Immature natural killer cell (primary cell): ENCODE measurements at regions not wholly inside any gene's neighbourhood (a gene's known extent, or its start where the extent isn't known, plus 50 kb on each side); places are given as distances from the start of the nearest gene placed in this dataset.
"Not testable (repeated sequence)": the region's sequence is repeated elsewhere in the genome, so short reads cannot be mapped to it uniquely, and the experiment has no call there.

ENCODE experiments used
- DNase-seq, 3 donors: peaks; one replicate each; pipeline ENCODE4 v3.0.0; 2022; ENCODE audit warnings: mixed read lengths in 1 of 3
- H3K27ac Mint-ChIP-seq, 6 donors: one replicate each; pipeline ENCODE4 v1.8.0; 2020; ENCODE audit warnings: mixed read lengths in 6 of 6, mild to moderate bottlenecking in 5 of 6, inconsistent platforms in 4 of 6, moderate library complexity in 3 of 6
- H3K27me3 Mint-ChIP-seq, 3 donors: one replicate each; pipeline ENCODE4 v1.8.0; 2020 to 2021; ENCODE audit warnings: low read depth in 3 of 3, mild to moderate bottlenecking in 3 of 3, mixed read lengths in 3 of 3, moderate library complexity in 3 of 3, inconsistent platforms in 1 of 3
- H3K36me3 Mint-ChIP-seq, 3 donors: one replicate each; pipeline ENCODE4 v1.8.0; 2020; ENCODE audit warnings: mixed read lengths in 3 of 3, inconsistent platforms in 2 of 3, mild to moderate bottlenecking in 2 of 3
- H3K4me1 Mint-ChIP-seq, 2 donors: one replicate each; pipeline ENCODE4 v1.8.0; 2020; ENCODE audit warnings: inconsistent platforms in 2 of 2, mild to moderate bottlenecking in 2 of 2, mixed read lengths in 2 of 2, moderate library complexity in 1 of 2
- H3K4me3 Mint-ChIP-seq, 5 donors: one replicate each; pipeline ENCODE4 v1.8.0; 2020; ENCODE audit warnings: mild to moderate bottlenecking in 5 of 5, mixed read lengths in 5 of 5, inconsistent platforms in 3 of 5, moderate library complexity in 3 of 5
- H3K9me3 Mint-ChIP-seq, 6 donors: one replicate each; pipeline ENCODE4 v1.8.0; 2020; ENCODE audit warnings: mild to moderate bottlenecking in 6 of 6, mixed read lengths in 6 of 6, inconsistent platforms in 4 of 6, moderate library complexity in 3 of 6

- no peak for DNase-seq
- no peak overlapping the region for H3K4me3 Mint-ChIP-seq
- H3K27ac Mint-ChIP-seq: no peak overlapping the region
- peaks cover 0 to 1% (median 0%) of the 10 kb centered on the region in 6 donors for H3K9me3 Mint-ChIP-seq
- H3K36me3 Mint-ChIP-seq: no peaks in the 10 kb centered on the region
- H3K27me3 Mint-ChIP-seq: peaks cover 1 to 6% (median 5%) of the 10 kb centered on the region in 3 donors
- no peaks in the 10 kb centered on the region for H3K4me1 Mint-ChIP-seq
These were observed 898.3 kb downstream of the BRD1 start for GRCh38 chr22:48929276-48929790.

DNA sequence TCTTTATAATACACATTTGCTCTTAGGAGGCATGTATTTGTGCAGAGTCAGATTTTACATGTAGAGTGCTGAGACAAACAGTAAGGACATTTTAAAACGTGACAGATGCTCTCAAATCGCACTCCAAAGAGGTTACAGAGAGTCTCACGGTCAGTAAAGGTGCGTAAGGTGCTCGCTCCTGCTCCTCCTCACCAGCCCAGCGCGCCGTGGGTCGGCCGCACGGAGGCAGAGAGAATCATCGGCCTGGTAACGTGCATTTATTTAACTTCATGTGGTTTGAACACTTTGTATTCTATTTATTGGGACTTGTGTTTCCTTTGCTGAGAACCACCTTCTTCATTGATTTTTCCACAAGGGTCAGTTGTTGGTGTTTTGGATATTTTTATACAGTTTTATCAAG lies 900.1 kb downstream of the BRD1 start:
- Mint-ChIP-seq H3K4me1 (no peaks in the 10 kb centered on the region), H3K27ac (no peak overlapping the region), H3K4me3 (no peak overlapping the region), H3K27me3 (peaks cover 1 to 6% (median 5%) of the 10 kb centered on the region in 3 donors), H3K36me3 (no peaks in the 10 kb centered on the region), H3K9me3 (no peaks in the 10 kb centered on the region)
- DNase-seq: no peak

DNA sequence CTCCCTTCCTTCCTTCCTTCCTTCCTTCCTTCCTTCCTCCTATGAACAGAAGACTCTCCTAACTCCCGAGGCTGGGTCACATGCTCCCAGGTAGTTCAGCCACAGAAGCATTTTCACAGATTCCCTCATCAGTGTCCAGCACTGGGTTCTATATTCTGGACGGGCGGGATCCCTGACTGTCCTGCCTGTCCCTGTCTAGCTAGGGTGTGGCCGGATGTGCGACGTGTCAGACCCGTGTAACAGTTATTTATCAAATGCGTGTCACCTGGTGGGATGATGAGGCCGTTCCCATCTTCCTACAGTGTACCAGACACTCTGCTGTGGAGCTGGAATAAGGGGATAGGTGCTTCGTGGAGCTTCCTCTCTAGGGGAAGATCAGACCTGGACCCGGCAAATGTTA lies 901.0 kb downstream of the BRD1 start:
- Mint-ChIP-seq H3K4me1 (no peaks in the 10 kb centered on the region), H3K9me3 (no peaks in the 10 kb centered on the region), H3K27me3 (peaks cover 1 to 8% (median 5%) of the 10 kb centered on the region in 3 donors), H3K36me3 (no peaks in the 10 kb centered on the region), H3K27ac (no peak overlapping the region), H3K4me3 (no peak overlapping the region)
- no peak for DNase-seq

GRCh38 chr22:48926136-48926535 lies 901.5 kb downstream of the BRD1 start:
- peaks cover 1 to 10% (median 5%) of the 10 kb centered on the region in 3 donors for H3K27me3 Mint-ChIP-seq
- no peak overlapping the region for H3K27ac Mint-ChIP-seq
- no peak overlapping the region for H3K4me3 Mint-ChIP-seq
- H3K4me1 Mint-ChIP-seq: no peaks in the 10 kb centered on the region
- no peak for DNase-seq
- no peaks in the 10 kb centered on the region for H3K36me3 Mint-ChIP-seq
- H3K9me3 Mint-ChIP-seq: no peaks in the 10 kb centered on the region

DNA sequence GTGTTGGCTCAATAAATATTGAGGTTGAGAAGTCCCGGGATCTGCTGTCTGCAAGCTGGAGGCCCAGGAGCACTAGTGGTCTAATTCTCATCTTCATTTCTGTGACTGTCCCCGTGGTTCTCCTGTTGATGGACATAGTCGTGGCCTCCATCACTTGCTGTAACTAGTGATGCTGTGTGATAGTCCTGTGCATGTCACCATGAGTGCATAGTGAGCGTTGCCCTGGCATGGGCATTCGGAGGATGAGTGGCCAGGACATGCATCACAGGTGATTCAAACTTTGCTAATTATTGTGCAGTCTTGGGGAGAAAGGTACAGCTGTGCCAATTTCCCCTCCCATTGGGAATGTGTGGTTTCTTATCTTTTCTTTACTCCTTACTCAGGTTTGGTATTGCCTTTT lies 902.2 kb downstream of the BRD1 start:
- H3K4me1 Mint-ChIP-seq: no peaks in the 10 kb centered on the region
- H3K36me3 Mint-ChIP-seq: no peaks in the 10 kb centered on the region
- no peak overlapping the region for H3K27ac Mint-ChIP-seq
- no peak overlapping the region for H3K4me3 Mint-ChIP-seq
- H3K27me3 Mint-ChIP-seq: peaks cover 1 to 10% (median 5%) of the 10 kb centered on the region in 3 donors
- H3K9me3 Mint-ChIP-seq: no peaks in the 10 kb centered on the region
- no peak for DNase-seq

DNA sequence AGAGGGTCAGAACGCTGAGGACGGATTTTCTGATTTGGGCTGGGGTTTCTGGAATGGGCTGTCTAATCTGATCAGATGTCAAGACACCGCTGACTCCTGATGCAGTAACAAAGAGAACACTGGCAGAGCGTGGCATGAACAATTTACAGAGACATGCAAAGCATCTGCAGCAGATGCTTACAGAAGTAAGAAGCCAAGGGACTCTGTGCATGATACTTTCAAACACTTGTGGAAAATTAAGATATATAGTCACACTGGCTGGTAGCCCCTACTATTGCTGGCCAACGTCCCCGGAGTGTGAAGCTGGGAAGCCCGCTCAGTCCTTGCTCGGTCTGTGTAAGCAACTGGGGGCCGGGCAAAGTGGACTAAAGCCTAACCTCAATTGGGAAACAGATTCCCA lies 903.7 kb downstream of the BRD1 start:
- Mint-ChIP-seq H3K36me3 (no peaks in the 10 kb centered on the region), H3K27ac (no peak overlapping the region), H3K9me3 (no peaks in the 10 kb centered on the region), H3K4me3 (no peak overlapping the region), H3K4me1 (no peaks in the 10 kb centered on the region), H3K27me3 (peaks cover 0 to 6% (median 5%) of the 10 kb centered on the region in 3 donors)
- no peak for DNase-seq

- Mint-ChIP-seq H3K4me1 (no peaks in the 10 kb centered on the region), H3K36me3 (no peaks in the 10 kb centered on the region), H3K27ac (no peak overlapping the region), H3K27me3 (peaks cover 0 to 9% (median 5%) of the 10 kb centered on the region in 3 donors), H3K4me3 (no peak overlapping the region), H3K9me3 (no peaks in the 10 kb centered on the region)
- no peak for DNase-seq
These were observed 904.4 kb downstream of the BRD1 start for GRCh38 chr22:48923165-48923865.

DNA sequence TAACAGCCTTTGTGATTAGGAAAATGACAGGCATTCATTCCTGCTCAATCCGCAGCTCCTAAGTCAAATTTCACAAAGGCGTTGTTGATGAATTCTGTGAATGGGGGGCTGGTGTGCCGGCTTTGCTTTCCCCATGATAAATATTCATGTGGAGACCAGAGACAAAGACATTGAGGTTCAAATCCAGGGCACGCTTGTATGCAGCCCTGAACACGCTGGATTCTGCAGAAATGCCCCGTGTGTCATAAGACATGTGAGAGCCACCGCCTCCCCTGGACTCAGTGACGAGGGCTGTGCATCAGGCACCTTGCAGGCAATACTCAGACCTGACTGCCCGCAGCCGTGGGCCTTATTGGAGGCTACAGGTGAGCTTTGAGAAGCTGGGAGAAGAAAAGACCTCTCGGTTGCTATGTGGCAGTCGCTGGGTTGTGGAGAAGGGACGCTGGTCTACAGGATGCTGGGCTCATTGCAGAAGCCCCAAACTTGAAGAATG lies 906.2 kb downstream of the BRD1 start:
- Mint-ChIP-seq H3K4me3 (no peak overlapping the region), H3K27ac (no peak overlapping the region), H3K27me3 (peaks cover 0 to 13% (median 5%) of the 10 kb centered on the region in 3 donors), H3K4me1 (no peaks in the 10 kb centered on the region), H3K36me3 (no peaks in the 10 kb centered on the region), H3K9me3 (no peaks in the 10 kb centered on the region)
- DNase-seq: no peak

GRCh38 chr22:48920776-48921241 lies 906.9 kb downstream of the BRD1 start:
- Mint-ChIP-seq H3K36me3 (no peaks in the 10 kb centered on the region), H3K4me3 (no peak overlapping the region), H3K27me3 (peaks cover 0 to 15% (median 5%) of the 10 kb centered on the region in 3 donors), H3K27ac (no peak overlapping the region), H3K4me1 (no peaks in the 10 kb centered on the region), H3K9me3 (no peaks in the 10 kb centered on the region)
- DNase-seq: no peak

DNA sequence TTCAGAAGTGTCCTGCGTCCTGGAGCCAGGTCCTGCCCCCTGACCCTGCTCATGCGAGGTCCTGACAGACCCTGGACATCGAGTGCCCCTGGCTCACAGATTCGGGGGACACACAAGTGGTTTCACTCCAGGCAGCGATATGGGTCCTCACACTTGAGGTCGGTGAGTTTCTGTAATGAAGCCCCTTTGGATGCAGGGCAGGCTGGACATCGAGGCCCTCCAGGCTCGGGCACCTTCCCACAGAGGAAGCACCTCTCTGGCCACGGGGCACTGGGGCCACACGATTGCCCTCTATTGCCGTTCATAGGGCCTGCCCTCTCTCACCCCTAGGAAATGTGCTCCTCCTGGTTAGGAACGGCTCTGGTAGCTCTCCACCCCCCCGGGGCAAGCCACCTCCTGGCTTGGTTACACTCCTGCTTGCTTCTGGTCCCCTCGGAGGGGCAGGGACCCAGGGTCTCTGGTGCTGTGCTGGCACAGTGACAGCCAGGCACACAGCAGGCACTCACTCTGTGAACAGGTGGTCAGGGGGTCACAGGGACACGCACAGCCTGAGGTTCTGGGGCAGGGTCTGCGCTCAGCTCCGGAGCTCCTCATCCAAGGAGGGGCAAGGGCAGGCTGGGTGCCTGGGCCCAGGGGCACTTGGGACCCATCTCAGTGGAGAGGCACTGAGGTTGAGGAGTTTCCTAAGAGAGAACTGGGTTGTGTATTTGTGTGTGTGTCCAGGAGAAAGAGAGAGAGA lies 907.7 kb downstream of the BRD1 start:
- H3K27ac Mint-ChIP-seq: peak overlapping the region in 1 of 6 donors; percentile 9
- H3K4me3 Mint-ChIP-seq: no peak overlapping the region
- DNase-seq: no peak
- H3K36me3 Mint-ChIP-seq: no peaks in the 10 kb centered on the region
- H3K27me3 Mint-ChIP-seq: peaks cover 2 to 13% (median 4%) of the 10 kb centered on the region in 3 donors
- H3K9me3 Mint-ChIP-seq: no peaks in the 10 kb centered on the region
- no peaks in the 10 kb centered on the region for H3K4me1 Mint-ChIP-seq

DNA sequence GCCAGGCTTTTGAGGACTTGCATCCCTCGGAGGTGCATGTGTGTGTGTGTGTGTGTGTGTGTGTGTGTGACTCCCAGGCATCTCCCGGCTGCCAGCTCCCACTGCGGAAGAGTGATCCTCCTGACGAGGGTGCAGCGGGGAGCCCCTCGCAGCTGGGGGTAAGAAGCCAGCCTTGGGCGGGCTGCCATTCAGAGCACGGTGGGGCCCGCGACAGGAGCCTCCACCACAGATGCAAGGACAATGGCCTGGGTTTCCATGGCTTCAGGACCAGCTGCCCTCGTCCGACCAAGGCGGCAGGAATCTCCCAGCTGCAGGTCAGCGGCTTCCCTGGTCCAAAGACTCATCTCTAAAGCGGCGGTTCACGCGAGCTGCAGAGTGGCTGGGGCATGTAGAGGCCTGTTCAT lies 908.5 kb downstream of the BRD1 start:
- no peak overlapping the region for H3K27ac Mint-ChIP-seq
- no peaks in the 10 kb centered on the region for H3K36me3 Mint-ChIP-seq
- H3K9me3 Mint-ChIP-seq: no peaks in the 10 kb centered on the region
- peaks cover 0 to 1% of the 10 kb centered on the region in 2 donors for H3K4me1 Mint-ChIP-seq
- DNase-seq: no peak
- no peak overlapping the region for H3K4me3 Mint-ChIP-seq
- peaks cover 5 to 13% (median 6%) of the 10 kb centered on the region in 3 donors for H3K27me3 Mint-ChIP-seq

DNA sequence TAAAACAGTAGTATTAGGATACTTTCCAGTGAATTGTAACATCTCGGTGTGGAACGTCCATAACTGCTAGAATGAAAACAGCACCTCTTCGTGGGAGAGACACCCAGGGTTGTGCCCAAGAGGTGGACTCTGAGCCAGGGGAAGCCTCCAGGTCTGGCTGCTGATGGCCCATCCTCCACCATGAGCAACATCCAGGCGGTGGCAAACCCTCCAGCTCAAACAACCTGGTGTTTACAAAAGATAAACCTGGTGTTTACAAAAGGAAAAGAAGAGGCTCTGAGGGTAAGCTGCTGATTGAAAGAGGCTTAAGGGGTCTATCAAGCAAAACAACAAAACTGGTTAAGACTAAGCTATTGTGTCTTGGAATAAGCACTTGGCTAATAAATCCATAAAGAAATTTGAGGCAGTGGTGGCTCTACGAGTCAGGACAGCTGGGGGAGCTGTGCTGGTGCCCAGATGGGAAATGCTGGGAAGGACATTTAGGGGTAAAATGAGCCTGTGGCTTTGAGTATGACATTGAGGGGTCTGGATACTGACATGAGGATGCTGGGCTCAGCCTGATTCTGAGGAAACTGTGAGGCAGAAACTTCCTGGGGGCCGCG lies 909.0 kb downstream of the BRD1 start:
- Mint-ChIP-seq H3K4me3 (no peak overlapping the region), H3K36me3 (no peaks in the 10 kb centered on the region), H3K9me3 (no peaks in the 10 kb centered on the region), H3K27ac (no peak overlapping the region), H3K4me1 (peaks cover 0 to 1% of the 10 kb centered on the region in 2 donors), H3K27me3 (peaks cover 5 to 13% (median 7%) of the 10 kb centered on the region in 3 donors)
- DNase-seq: no peak

DNA sequence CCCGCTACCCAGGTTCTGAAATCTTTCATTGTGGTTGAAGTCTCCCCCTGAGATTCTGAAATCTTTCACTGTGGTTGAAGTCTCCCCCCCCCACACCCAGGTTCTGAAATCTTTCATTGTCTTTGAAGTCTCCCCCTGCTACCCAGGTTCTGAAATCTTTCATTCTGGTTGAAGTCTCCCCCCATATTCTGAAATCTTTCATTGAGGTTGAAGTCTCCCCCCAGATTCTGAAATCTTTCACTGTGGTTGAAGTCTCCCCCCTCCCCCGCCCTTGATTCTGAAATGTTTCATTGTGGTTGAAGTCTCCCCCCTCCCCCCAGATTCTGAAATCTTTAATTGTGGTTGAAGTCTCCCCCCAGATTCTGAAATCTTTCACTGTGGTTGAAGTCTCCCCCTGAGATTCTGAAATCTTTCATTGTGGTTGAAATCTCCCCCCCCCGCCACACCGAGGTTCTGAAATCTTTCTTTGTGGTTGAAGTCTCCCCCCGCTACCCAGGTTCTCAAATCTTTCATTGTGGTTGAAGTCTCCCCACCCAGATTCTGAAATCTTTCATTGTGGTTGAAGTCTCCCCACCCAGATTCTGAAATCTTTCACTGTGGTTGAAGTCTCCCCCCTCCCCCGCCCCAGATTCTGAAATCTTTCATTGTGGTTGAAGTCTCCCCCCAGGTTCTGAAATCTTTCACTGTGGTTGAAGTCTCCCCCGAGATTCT lies 915.2 kb downstream of the BRD1 start:
- H3K36me3 Mint-ChIP-seq, H3K9me3 Mint-ChIP-seq, DNase-seq: not testable (repeated sequence)
- H3K27ac Mint-ChIP-seq: peak overlapping the region in 1 of 6 donors; percentile 32
- H3K4me1 Mint-ChIP-seq: peaks cover 24 to 31% of the 10 kb centered on the region in 2 donors
- H3K27me3 Mint-ChIP-seq: peaks cover 5 to 14% (median 6%) of the 10 kb centered on the region in 3 donors
- peak overlapping the region in 3 of 5 donors; percentile 25 to 65 (median 55) for H3K4me3 Mint-ChIP-seq
